ENCODE measurements at regions not wholly inside any gene's neighbourhood (a gene's known extent, or its start where the extent isn't known, plus 50 kb on each side); places are given as distances from the start of the nearest gene placed in this dataset.

DNA sequence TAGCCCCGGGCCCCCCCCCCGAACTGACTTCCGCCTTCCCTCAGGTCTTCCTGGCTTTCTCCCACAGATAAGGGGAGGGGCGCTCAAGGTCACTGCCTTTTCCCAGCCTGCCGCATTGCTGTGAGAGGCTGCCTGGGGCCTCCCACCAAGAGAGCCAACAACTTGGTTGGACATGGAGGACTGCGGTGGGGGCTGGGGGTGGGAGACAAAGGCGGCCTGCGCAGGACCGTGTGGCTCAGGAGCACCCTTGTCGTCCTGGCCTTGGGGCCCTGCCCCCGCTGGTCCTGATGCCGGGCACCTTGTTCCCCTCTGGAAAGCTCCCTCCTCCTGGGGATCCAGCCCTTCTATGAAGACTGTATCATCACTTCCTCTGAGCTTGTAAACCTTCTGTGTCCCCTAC lies 105.6 kb upstream of the FOXF1 start:
- TF ChIP-seq, protein P1, sequence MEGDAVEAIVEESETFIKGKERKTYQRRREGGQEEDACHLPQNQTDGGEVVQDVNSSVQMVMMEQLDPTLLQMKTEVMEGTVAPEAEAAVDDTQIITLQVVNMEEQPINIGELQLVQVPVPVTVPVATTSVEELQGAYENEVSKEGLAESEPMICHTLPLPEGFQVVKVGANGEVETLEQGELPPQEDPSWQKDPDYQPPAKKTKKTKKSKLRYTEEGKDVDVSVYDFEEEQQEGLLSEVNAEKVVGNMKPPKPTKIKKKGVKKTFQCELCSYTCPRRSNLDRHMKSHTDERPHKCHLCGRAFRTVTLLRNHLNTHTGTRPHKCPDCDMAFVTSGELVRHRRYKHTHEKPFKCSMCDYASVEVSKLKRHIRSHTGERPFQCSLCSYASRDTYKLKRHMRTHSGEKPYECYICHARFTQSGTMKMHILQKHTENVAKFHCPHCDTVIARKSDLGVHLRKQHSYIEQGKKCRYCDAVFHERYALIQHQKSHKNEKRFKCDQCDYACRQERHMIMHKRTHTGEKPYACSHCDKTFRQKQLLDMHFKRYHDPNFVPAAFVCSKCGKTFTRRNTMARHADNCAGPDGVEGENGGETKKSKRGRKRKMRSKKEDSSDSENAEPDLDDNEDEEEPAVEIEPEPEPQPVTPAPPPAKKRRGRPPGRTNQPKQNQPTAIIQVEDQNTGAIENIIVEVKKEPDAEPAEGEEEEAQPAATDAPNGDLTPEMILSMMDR (IDR thresholded peaks at IDR 0.05; ENCODE audit: extremely low read depth in 1 of 2, insufficient read depth in 1 of 2, low read depth in 1 of 2, low read length in 2 of 2) = no peak
- TF ChIP-seq GATA2 (IDR thresholded peaks at IDR 0.05; ENCODE audit: insufficient read depth, insufficient read length, low read depth, low read length) (no peak), POLR2A (IDR thresholded peaks at IDR 0.05; ENCODE audit: low read depth, low read length) (no peak), FOS (IDR thresholded peaks at IDR 0.05; ENCODE audit: borderline replicate concordance, insufficient read depth, low read length) (no peak)

Data from endothelial cell of umbilical vein (primary cell).